Skin epidermis (tissue), 12 donors: ENCODE measurements at regions not wholly inside any gene's neighbourhood (a gene's known extent, or its start where the extent isn't known, plus 50 kb on each side); places are given as distances from the start of the nearest gene placed in this dataset.
"Not testable (repeated sequence)": the region's sequence is repeated elsewhere in the genome, so short reads cannot be mapped to it uniquely, and the experiment has no call there.

ENCODE experiments used
- H3K27ac ChIP-seq, 21 experiments: fragments of 200-600 bp; sonication (generic) in 11 of 21; one replicate each; pipeline ENCODE4 v1.5.0; 2020; ENCODE audit warnings: mild to moderate bottlenecking in 3 of 21, inconsistent platforms in 2 of 21, moderate library complexity in 2 of 21
- H3K4me3 ChIP-seq, 7 experiments: fragments of 200-600 bp; sonication (generic) in 2 of 7; one replicate each; pipeline ENCODE4 v1.5.0; 2020; ENCODE audit warnings: inconsistent platforms in 2 of 7, mild to moderate bottlenecking in 2 of 7, moderate library complexity in 1 of 7

DNA sequence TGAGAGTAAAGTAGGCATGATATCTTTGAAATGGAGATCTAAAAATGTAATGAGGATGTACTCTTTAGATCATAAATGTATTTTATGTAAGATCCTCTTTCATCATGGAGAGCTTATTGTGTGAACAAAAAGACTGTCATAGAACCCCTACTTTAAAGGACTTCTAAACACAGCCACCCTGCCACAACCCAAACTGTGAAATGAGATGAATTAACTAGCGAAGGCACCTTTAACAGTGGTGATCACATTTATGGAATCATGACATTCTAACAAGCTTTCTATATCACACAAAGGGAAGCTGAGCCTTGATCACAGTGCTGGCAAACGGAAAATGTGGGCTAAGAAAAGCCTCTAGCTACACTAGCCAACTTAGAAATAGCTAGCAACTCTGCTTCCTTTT, 1585.2 kb downstream of the EFNA5 start:
- H3K4me3 ChIP-seq = no peak overlapping the region
- no peak overlapping the region for H3K27ac ChIP-seq

GRCh38 chr5:106085136-106085535, 1585.6 kb downstream of the EFNA5 start:
- no peak overlapping the region for H3K27ac ChIP-seq
- no peak overlapping the region for H3K4me3 ChIP-seq

DNA sequence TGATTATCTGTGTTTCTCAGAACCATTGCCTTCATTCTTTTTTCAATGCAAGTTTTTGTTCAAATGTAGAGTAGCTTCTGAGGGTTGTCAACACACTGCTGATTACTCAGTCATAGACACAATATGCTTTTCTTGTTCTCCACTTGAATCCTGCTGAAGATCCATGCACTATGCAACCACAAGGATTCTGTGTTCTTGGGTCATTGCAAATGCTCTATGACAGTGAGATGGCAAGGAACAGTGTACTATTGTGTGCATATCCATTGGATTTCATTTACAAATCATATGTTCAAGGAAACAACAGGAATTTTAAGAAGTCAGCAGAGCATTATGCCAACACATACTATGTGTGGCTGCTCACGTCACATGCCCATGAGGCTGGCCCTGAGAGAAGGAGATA, 1590.2 kb downstream of the EFNA5 start:
- no peak overlapping the region for H3K4me3 ChIP-seq
- H3K27ac ChIP-seq = no peak overlapping the region

DNA sequence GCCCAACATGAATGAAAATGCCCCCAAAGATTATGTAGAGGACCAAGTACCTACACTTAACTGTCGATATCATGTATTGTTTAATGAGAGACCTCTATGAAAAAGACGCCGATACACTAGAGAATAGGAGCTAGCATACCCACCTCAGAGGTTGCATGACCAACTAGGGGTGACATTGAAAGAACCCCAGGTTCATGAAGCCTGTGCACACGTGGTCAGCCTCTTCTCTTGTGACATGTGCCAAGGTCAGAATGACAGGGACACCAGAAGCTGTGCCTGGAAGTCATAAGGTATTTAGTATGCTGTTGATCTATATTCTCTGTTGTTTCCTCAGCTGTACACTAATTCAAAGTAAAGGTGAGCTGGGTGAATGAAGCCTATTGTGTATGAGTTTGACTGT, 1594.1 kb downstream of the EFNA5 start:
- H3K4me3 ChIP-seq = no peak overlapping the region
- H3K27ac ChIP-seq = no peak overlapping the region

- H3K27ac ChIP-seq = no peak overlapping the region
- no peak overlapping the region for H3K4me3 ChIP-seq
Observed at GRCh38 chr5:106072208-106072607, 1598.5 kb downstream of the EFNA5 start.

DNA sequence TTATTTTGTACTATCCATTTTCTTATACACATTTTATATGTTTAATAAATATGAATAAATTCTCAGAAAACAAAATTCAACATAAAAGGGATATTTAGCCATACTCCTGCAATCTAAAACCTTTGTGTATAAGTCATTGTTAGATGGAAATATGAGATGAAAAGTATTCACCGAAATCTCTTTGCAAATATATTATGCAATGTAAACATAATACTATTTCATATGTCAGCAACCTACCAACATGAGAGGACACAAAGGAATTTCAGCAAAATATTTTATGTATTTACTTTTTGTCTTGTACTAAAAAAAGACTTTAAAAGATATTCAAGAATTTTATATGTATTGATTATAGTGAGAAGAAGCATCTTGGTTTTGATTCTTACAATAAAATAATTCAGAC, 1623.4 kb downstream of the EFNA5 start:
- Histone ChIP-seq H3K27ac (no peak overlapping the region), H3K4me3 (no peak overlapping the region)

DNA sequence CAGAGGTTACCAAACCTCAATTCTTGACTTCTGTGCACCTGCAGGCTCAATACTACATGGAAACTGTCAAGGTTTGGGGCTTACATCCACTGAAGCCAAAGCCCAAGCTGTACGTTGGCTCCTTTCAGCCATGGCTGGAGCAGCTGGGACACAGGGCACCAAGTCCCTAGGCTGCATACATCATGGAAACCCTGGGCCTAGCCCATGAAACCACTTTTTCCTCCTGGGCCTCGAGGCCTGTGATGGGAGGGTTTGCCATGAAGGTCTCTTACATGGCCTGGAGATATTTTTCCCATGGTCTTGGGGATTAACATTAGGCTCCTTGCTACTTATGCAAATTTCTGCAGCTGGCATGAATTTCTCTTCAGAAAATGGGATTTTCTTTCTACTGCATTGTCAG, 1638.7 kb downstream of the EFNA5 start:
- not testable (repeated sequence) for H3K27ac ChIP-seq, H3K4me3 ChIP-seq

DNA sequence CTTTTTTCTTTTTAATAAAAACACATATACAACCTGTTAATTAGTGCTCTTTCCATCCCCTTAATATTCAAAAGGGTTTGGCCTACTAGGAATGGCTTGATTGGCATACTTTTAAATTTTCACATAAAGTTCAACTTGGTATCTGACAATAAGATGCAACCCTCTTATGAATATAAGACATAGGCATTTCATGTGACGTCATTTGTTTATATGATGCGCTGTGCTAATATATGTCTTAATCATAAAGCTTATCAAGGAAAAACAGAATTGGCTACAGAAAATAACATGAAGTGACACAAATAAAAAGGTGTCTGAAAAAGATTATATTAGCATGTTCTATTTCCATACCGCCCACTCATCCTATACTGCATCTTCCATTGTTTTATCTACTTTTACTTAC, 1642.4 kb downstream of the EFNA5 start:
- Histone ChIP-seq H3K27ac (no peak overlapping the region), H3K4me3 (no peak overlapping the region)

DNA sequence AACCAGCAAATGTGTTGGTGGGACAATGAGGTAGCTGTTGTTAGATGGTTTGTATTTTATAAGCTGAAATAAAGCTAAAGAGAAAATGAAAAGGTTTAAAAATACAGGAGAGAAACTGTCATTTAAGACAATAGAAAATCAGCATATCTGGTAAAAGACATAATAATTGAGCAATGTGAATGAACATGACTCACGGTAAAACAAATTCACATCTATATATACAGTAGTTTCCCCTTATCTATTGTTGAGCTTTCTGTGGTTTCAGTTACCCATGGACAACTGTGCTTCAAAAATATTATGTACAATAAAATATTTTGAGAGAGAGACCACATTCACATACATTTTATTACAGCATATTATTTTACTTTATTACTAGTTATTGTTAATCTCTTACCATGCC, 1649.8 kb downstream of the EFNA5 start:
- Histone ChIP-seq H3K4me3 (no peak overlapping the region), H3K27ac (no peak overlapping the region)

DNA sequence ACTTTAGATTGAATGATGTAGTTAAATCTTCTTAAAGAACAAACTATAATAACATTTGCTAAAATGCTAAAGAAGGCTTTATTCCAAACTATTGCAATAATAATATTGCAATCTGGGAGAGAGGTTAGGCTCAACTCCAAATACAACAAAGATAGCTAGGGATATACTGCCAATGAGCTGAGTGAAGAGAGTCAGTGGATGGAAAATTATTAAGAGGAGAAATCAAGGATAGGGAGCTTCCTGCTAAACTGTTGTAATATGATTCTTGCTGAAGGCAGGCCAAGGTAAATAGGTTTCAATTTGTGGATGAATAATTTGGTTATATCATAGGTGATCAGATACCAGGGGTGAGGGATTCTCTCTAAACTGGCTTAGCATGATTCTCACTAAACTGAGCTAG, 1651.5 kb downstream of the EFNA5 start:
- H3K4me3 ChIP-seq = no peak overlapping the region
- H3K27ac ChIP-seq = no peak overlapping the region

GRCh38 chr5:106017243-106017857, 1653.4 kb downstream of the EFNA5 start:
- no peak overlapping the region for H3K27ac ChIP-seq
- H3K4me3 ChIP-seq = no peak overlapping the region

DNA sequence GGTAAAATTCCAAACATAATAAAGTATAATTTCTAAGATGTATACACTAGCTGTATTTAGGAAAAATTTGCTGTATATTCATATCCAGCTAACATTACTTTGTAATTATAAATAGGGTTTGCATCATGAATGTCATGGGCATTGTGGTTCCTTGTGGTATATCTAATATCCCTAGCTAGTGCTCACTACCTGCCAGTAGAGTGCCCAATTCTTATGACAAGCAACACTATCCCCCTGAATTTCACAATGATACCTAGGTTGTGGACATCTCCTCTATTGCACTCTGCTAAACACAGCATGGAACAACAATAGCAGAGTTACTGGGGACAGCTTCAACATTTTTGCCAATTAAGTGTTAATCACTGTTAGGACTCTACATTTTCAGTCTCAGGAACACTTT, 1656.5 kb downstream of the EFNA5 start:
- Histone ChIP-seq H3K4me3 (no peak overlapping the region), H3K27ac (no peak overlapping the region)

GRCh38 chr5:106006242-106006641, 1664.5 kb downstream of the EFNA5 start:
- Histone ChIP-seq H3K4me3 (no peak overlapping the region), H3K27ac (no peak overlapping the region)

GRCh38 chr5:105998991-105999390, 1671.7 kb downstream of the EFNA5 start:
- not testable (repeated sequence) for H3K4me3 ChIP-seq, H3K27ac ChIP-seq

DNA sequence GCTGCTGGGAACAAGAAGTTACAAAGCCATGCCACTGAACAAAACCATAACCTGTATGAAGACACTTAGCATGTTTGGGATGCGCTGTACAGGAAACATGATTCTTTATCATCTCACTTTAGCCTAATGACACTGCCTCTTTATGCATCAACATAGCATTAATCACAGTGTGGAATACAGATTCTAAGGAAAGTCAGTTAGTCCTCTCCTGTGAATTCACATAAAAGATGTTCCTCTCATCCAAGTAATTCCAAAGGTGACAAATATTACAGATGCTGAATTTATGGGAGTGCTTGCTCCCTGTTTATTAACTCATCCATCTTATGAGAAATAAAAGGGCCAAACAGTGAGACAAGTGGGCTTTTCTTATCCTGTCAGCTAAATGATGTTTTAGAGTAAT, 1677.7 kb downstream of the EFNA5 start:
- Histone ChIP-seq H3K27ac (no peak overlapping the region), H3K4me3 (no peak overlapping the region)

- Histone ChIP-seq H3K4me3 (no peak overlapping the region), H3K27ac (no peak overlapping the region)
Observed at GRCh38 chr5:105982526-105982925, 1688.2 kb downstream of the EFNA5 start.

- no peak overlapping the region for H3K4me3 ChIP-seq
- H3K27ac ChIP-seq = no peak overlapping the region
Observed at GRCh38 chr5:105978011-105978410, 1692.7 kb downstream of the EFNA5 start.

- Histone ChIP-seq H3K27ac (no peak overlapping the region), H3K4me3 (no peak overlapping the region)
Observed at GRCh38 chr5:105977163-105977562, 1693.6 kb downstream of the EFNA5 start.

GRCh38 chr5:105970919-105971318, 1699.8 kb downstream of the EFNA5 start:
- no peak overlapping the region for H3K27ac ChIP-seq

GRCh38 chr5:105968981-105969380, 1701.8 kb downstream of the EFNA5 start:
- H3K4me3 ChIP-seq = no peak overlapping the region
- H3K27ac ChIP-seq = no peak overlapping the region

More at GRCh38 chr5:105970919-105971318, 1699.8 kb downstream of the EFNA5 start:
- no peak overlapping the region for H3K4me3 ChIP-seq

GRCh38 chr5:105963696-105964255, 1707.0 kb downstream of the EFNA5 start:
- Histone ChIP-seq H3K4me3 (no peak overlapping the region), H3K27ac (no peak overlapping the region)

DNA sequence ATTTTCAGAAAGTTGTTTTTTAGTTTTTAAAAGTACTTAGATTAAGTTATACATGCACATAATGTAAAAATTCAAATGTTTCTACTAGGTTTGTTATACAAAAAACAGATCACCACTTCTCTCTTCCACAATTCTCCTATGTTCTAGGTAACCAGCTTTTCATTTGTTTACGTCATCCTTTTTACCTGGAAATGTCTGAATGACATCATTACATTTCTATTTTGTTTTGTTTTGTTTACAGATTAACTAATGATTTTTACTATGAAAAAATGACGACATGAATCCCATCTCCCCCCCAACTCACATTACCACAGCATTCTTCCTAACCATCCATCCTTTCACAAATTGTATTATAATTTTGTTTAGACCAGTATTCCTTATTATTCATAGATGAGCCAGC, 1709.2 kb downstream of the EFNA5 start:
- Histone ChIP-seq H3K4me3 (no peak overlapping the region), H3K27ac (no peak overlapping the region)
